ENCODE measurements at regions not wholly inside any gene's neighbourhood (a gene's known extent, or its start where the extent isn't known, plus 50 kb on each side); places are given as distances from the start of the nearest gene placed in this dataset.

DNA sequence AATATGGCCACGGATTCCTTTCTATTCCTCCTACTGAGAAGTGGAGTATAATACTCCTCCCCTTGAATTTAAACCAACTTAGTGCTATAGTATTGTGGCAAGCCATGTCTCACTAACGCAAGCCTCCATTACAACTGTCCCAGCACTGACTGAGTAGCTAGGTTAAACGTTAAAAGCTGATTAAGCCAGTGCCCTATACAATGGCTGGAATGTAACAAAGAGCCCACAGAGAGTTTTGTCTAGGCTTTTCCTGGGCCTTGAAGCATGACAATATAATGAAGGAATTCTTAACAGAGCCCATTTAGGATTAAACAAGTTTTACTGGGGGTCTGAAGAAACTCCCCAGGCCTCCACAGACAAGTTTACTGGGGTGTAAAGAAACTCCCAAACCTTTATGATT is 254.5 kb upstream of the DACH1 start:
- no peak for DNase-seq
- H3K9me3 ChIP-seq (ENCODE audit: control insufficient read depth in 2 of 2, insufficient read depth in 1 of 2, low read depth in 1 of 2, low read length in 1 of 2) = no peaks in the 10 kb centered on the region
- H3K4me1 ChIP-seq (ENCODE audit: control insufficient read depth in 3 of 3, insufficient read depth in 2 of 3, low read depth in 1 of 3, low read length in 2 of 3) = no peaks in the 10 kb centered on the region
- no peak overlapping the region for H3K4me3 ChIP-seq (ENCODE audit: low read depth in 1 of 3, low read length in 3 of 3)
- no peak overlapping the region for H3K27ac ChIP-seq (ENCODE audit: low read depth in 1 of 3, low read length in 2 of 3)
- no peak for FAIRE-seq
- 62 to 80% (median 76%) methylated on average over 3 of the region's 3 CpGs for WGBS, 3 donors
- H3K36me3 ChIP-seq (ENCODE audit: control insufficient read depth in 3 of 3, insufficient read depth in 2 of 3, low read depth in 1 of 3, low read length in 3 of 3) = no peaks in the 10 kb centered on the region
- H3K27me3 ChIP-seq (ENCODE audit: control insufficient read depth in 3 of 3, insufficient read depth in 3 of 3, low read length in 3 of 3) = no peaks in the 10 kb centered on the region

DNA sequence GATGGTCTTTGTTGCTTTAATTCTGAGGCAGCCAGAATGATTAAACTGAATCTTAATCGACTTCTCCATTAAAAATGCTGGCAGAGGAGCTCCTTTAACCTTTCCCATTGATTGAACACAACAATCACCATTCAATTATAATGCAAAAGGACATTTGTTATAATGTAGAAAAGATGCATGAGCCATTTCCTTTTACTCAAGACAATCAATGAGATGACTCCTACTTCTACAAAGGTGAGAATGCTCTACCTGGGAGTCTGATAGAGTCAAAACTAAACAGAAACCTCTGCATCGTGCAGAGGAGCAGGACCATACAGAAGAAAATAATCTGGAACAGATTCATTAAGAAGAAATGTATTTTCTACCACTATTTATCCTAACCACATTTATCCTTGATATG is 253.6 kb upstream of the DACH1 start:
- Histone ChIP-seq H3K4me3 (ENCODE audit: low read depth in 1 of 3, low read length in 3 of 3) (no peak overlapping the region), H3K36me3 (ENCODE audit: control insufficient read depth in 3 of 3, insufficient read depth in 2 of 3, low read depth in 1 of 3, low read length in 3 of 3) (no peaks in the 10 kb centered on the region), H3K27ac (ENCODE audit: low read depth in 1 of 3, low read length in 2 of 3) (no peak overlapping the region), H3K4me1 (ENCODE audit: control insufficient read depth in 3 of 3, insufficient read depth in 2 of 3, low read depth in 1 of 3, low read length in 2 of 3) (no peaks in the 10 kb centered on the region), H3K27me3 (ENCODE audit: control insufficient read depth in 3 of 3, insufficient read depth in 3 of 3, low read length in 3 of 3) (no peaks in the 10 kb centered on the region), H3K9me3 (ENCODE audit: control insufficient read depth in 2 of 2, insufficient read depth in 1 of 2, low read depth in 1 of 2, low read length in 1 of 2) (no peaks in the 10 kb centered on the region)
- FAIRE-seq (no peak), DNase-seq (no peak)
- WGBS, 3 donors = 55 to 70% (median 55%) methylated on average over 2 of the region's 2 CpGs

DNA sequence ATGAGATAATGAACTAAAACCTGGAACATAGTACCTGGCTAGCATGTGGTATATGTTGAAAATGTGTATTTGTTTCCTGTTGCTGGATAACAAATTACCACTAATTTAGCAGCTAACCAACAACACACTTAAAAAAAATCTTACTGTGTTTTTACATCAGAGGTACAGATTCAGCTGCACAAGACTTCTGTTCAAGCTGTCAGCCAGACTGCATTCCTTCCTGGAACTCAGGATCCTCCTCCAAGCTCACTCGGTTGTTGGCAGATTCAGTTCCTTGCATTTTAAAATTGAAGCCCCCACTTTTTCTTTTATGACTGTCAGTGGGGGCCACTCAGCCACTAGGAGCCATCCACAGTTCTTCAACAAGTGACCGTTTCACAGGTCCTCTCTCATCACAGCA is 246.9 kb upstream of the DACH1 start:
- Histone ChIP-seq H3K27ac (ENCODE audit: low read depth in 1 of 3, low read length in 2 of 3) (no peak overlapping the region), H3K27me3 (ENCODE audit: control insufficient read depth in 3 of 3, insufficient read depth in 3 of 3, low read length in 3 of 3) (no peaks in the 10 kb centered on the region), H3K36me3 (ENCODE audit: control insufficient read depth in 3 of 3, insufficient read depth in 2 of 3, low read depth in 1 of 3, low read length in 3 of 3) (no peaks in the 10 kb centered on the region), H3K4me1 (ENCODE audit: control insufficient read depth in 3 of 3, insufficient read depth in 2 of 3, low read depth in 1 of 3, low read length in 2 of 3) (no peaks in the 10 kb centered on the region), H3K4me3 (ENCODE audit: low read depth in 1 of 3, low read length in 3 of 3) (no peak overlapping the region), H3K9me3 (ENCODE audit: control insufficient read depth in 2 of 2, insufficient read depth in 1 of 2, low read depth in 1 of 2, low read length in 1 of 2) (no peaks in the 10 kb centered on the region)
- WGBS, 3 donors = 71 to 81% (median 77%) methylated on average over 2 of the region's 2 CpGs
- DNase-seq = no peak
- FAIRE-seq = no peak

DNA sequence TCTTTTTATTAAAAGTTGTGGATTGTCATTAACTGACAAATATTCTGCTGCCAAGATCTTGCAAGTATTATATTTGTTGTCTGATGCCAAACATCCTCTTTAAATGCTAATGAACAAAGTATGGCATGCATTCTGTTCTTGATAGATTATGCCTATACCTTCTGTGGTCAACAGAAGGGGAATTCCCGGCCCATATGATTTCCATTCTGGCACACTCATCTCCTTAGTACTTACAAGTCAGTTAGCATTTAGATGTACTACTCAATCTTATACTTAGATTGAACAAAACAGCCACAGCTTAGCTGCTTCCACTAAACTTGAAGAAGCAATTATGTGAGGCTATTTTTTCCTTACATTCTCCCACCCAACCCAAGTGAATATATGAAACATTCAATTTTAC is 246.1 kb upstream of the DACH1 start:
- Histone ChIP-seq H3K27me3 (ENCODE audit: control insufficient read depth in 3 of 3, insufficient read depth in 3 of 3, low read length in 3 of 3) (no peaks in the 10 kb centered on the region), H3K4me3 (ENCODE audit: low read depth in 1 of 3, low read length in 3 of 3) (no peak overlapping the region), H3K4me1 (ENCODE audit: control insufficient read depth in 3 of 3, insufficient read depth in 2 of 3, low read depth in 1 of 3, low read length in 2 of 3) (no peaks in the 10 kb centered on the region), H3K36me3 (ENCODE audit: control insufficient read depth in 3 of 3, insufficient read depth in 2 of 3, low read depth in 1 of 3, low read length in 3 of 3) (no peaks in the 10 kb centered on the region), H3K27ac (ENCODE audit: low read depth in 1 of 3, low read length in 2 of 3) (no peak overlapping the region), H3K9me3 (ENCODE audit: control insufficient read depth in 2 of 2, insufficient read depth in 1 of 2, low read depth in 1 of 2, low read length in 1 of 2) (no peaks in the 10 kb centered on the region)
- DNase-seq = no peak
- 73 to 78% (median 76%) methylated on average over 1 of the region's 1 CpG for WGBS, 3 donors
- FAIRE-seq = no peak

DNA sequence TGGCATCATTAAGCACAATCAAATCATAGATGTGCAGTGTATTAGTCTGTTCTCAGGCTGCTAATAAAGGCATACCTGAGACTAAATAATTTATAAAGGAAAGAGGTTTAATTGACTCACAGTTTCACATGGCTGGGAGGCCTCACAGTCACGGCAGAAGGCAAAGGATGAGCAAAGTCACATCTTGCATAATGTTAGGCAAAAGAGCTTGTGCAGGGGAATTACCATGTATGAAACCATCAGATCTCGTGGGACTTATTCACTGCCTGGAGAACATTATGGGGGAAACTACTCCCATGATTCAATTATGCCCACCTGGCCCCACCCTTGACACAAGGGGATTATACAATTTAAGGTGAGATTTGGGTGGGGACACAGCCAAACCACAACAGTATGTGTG is 245.2 kb upstream of the DACH1 start:
- no peaks in the 10 kb centered on the region for H3K9me3 ChIP-seq (ENCODE audit: control insufficient read depth in 2 of 2, insufficient read depth in 1 of 2, low read depth in 1 of 2, low read length in 1 of 2)
- no peaks in the 10 kb centered on the region for H3K27me3 ChIP-seq (ENCODE audit: control insufficient read depth in 3 of 3, insufficient read depth in 3 of 3, low read length in 3 of 3)
- DNase-seq (no peak), FAIRE-seq (no peak)
- H3K27ac ChIP-seq (ENCODE audit: low read depth in 1 of 3, low read length in 2 of 3) = no peak overlapping the region
- WGBS, 3 donors = 62 to 84% (median 72%) methylated on average over 2 of the region's 2 CpGs
- H3K4me3 ChIP-seq (ENCODE audit: low read depth in 1 of 3, low read length in 3 of 3) = no peak overlapping the region
- H3K36me3 ChIP-seq (ENCODE audit: control insufficient read depth in 3 of 3, insufficient read depth in 2 of 3, low read depth in 1 of 3, low read length in 3 of 3) = no peaks in the 10 kb centered on the region
- no peaks in the 10 kb centered on the region for H3K4me1 ChIP-seq (ENCODE audit: control insufficient read depth in 3 of 3, insufficient read depth in 2 of 3, low read depth in 1 of 3, low read length in 2 of 3)

DNA sequence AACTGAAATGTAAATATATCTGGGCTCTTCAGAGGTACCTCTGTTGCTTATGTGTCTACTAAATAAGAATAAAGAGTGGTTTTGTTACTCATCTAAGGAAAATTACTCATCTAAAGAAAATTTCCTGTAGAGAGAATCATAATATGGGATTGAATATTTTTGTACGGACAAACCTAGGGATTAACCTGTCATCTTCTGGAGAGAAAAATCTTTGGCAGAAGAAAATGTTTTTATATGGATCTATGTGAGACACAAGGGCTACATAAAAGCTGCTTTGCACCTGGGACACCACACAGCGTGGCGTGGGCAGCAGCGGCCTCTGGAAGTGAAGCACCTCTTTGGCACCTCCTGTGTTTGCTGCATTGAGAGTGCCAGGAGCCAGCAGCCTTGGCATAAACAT is 242.9 kb upstream of the DACH1 start:
- no peak overlapping the region for H3K27ac ChIP-seq (ENCODE audit: low read depth in 1 of 3, low read length in 2 of 3)
- no peaks in the 10 kb centered on the region for H3K4me1 ChIP-seq (ENCODE audit: control insufficient read depth in 3 of 3, insufficient read depth in 2 of 3, low read depth in 1 of 3, low read length in 2 of 3)
- no peaks in the 10 kb centered on the region for H3K27me3 ChIP-seq (ENCODE audit: control insufficient read depth in 3 of 3, insufficient read depth in 3 of 3, low read length in 3 of 3)
- H3K4me3 ChIP-seq (ENCODE audit: low read depth in 1 of 3, low read length in 3 of 3) = no peak overlapping the region
- FAIRE-seq (no peak), DNase-seq (no peak)
- H3K9me3 ChIP-seq (ENCODE audit: control insufficient read depth in 2 of 2, insufficient read depth in 1 of 2, low read depth in 1 of 2, low read length in 1 of 2) = peaks cover 0 to 2% of the 10 kb centered on the region in 2 donors
- 88 to 91% (median 90%) methylated on average over 4 of the region's 4 CpGs for WGBS, 3 donors
- H3K36me3 ChIP-seq (ENCODE audit: control insufficient read depth in 3 of 3, insufficient read depth in 2 of 3, low read depth in 1 of 3, low read length in 3 of 3) = no peaks in the 10 kb centered on the region

DNA sequence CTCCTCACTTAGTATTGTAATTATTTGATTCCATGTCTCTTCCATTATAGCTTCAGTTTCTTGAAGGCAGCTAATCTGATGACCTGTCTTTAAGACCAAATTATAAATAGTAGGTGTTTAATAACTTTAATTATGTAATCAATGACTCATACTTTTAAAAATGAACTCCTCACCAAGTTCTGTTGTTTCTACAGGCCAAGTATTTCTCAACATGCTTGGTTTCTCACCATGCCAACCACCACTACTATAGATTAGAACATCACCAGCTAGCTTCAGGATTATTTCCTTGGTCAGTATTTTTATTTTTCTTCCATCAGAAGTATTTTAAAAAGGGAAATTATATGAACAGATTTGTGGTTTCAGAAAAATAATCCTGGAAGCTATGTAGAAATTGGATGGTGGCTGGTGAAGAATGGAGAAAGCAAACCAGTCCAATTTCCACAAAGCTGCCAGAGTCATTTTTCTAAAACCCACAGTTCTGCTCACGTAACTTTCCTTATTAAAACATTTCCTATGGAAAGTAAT is 237.7 kb upstream of the DACH1 start:
- H3K27ac ChIP-seq (ENCODE audit: low read depth in 1 of 3, low read length in 2 of 3) = no peak overlapping the region
- DNase-seq (no peak), FAIRE-seq (no peak)
- H3K4me3 ChIP-seq (ENCODE audit: low read depth in 1 of 3, low read length in 3 of 3) = no peak overlapping the region
- WGBS, 3 donors = 45 to 73% (median 58%) methylated on average over 1 of the region's 1 CpG
- no peaks in the 10 kb centered on the region for H3K4me1 ChIP-seq (ENCODE audit: control insufficient read depth in 3 of 3, insufficient read depth in 2 of 3, low read depth in 1 of 3, low read length in 2 of 3)
- peaks cover 0 to 2% of the 10 kb centered on the region in 2 donors for H3K9me3 ChIP-seq (ENCODE audit: control insufficient read depth in 2 of 2, insufficient read depth in 1 of 2, low read depth in 1 of 2, low read length in 1 of 2)
- H3K36me3 ChIP-seq (ENCODE audit: control insufficient read depth in 3 of 3, insufficient read depth in 2 of 3, low read depth in 1 of 3, low read length in 3 of 3) = no peaks in the 10 kb centered on the region
- H3K27me3 ChIP-seq (ENCODE audit: control insufficient read depth in 3 of 3, insufficient read depth in 3 of 3, low read length in 3 of 3) = no peaks in the 10 kb centered on the region

DNA sequence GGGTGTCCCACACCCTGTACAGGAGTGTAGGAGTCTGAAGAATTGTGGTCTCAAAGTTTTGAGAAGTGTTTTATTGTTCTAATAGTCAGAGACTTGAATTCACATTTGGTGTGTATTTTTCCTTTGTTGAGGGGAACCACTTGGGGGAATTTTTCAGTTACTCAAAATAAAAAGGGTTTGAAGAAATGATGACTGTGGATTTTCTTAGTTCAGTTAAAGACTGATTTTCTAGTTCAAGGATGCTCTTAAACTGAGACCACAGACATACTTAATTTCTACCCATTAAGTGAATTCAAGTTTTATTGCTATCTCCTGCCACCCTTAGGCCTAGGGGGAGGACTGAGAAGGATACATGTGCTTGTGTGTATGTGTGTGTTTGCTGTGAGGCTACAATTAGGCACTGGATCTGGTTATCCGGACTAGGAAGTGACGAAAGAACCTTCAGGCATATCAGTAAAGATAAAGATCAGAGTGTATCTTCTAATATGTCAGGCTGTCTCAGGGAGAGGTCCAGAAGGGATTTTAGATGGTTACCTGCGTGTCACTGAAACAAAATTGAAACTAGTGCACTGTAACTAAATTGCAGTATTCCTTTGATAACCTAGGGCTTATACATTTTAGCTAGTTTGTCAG is 234.9 kb upstream of the DACH1 start:
- Histone ChIP-seq H3K27ac (ENCODE audit: low read depth in 1 of 3, low read length in 2 of 3) (no peak overlapping the region), H3K9me3 (ENCODE audit: control insufficient read depth in 2 of 2, insufficient read depth in 1 of 2, low read depth in 1 of 2, low read length in 1 of 2) (peaks cover 0 to 2% of the 10 kb centered on the region in 2 donors), H3K36me3 (ENCODE audit: control insufficient read depth in 3 of 3, insufficient read depth in 2 of 3, low read depth in 1 of 3, low read length in 3 of 3) (no peaks in the 10 kb centered on the region), H3K4me1 (ENCODE audit: control insufficient read depth in 3 of 3, insufficient read depth in 2 of 3, low read depth in 1 of 3, low read length in 2 of 3) (no peaks in the 10 kb centered on the region), H3K4me3 (ENCODE audit: low read depth in 1 of 3, low read length in 3 of 3) (no peak overlapping the region), H3K27me3 (ENCODE audit: control insufficient read depth in 3 of 3, insufficient read depth in 3 of 3, low read length in 3 of 3) (no peaks in the 10 kb centered on the region)
- DNase-seq (no peak), FAIRE-seq (no peak)
- 49 to 79% (median 70%) methylated on average over 3 of the region's 3 CpGs for WGBS, 3 donors

DNA sequence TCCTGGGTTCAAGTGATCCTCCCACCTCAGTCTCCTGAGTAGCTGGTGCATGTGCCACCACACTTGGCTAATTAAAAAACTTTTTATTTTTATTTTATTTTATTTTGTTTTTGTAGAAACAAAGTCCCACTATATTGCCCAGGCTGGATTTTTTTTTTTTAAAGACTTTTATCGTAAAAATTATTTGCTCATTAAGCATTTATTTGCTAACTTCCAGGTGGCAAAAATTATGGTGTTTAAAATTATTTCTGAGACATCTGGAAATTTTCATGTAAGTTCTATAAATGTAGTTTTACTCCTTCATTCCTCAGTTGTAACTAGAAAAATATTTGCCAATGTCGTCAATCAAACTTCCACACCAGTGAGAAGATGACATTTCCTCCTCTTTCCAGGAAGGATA is 233.3 kb upstream of the DACH1 start:
- Histone ChIP-seq H3K4me1 (ENCODE audit: control insufficient read depth in 3 of 3, insufficient read depth in 2 of 3, low read depth in 1 of 3, low read length in 2 of 3) (no peaks in the 10 kb centered on the region), H3K27me3 (ENCODE audit: control insufficient read depth in 3 of 3, insufficient read depth in 3 of 3, low read length in 3 of 3) (no peaks in the 10 kb centered on the region), H3K36me3 (ENCODE audit: control insufficient read depth in 3 of 3, insufficient read depth in 2 of 3, low read depth in 1 of 3, low read length in 3 of 3) (no peaks in the 10 kb centered on the region), H3K9me3 (ENCODE audit: control insufficient read depth in 2 of 2, insufficient read depth in 1 of 2, low read depth in 1 of 2, low read length in 1 of 2) (peaks cover 0 to 2% of the 10 kb centered on the region in 2 donors), H3K4me3 (ENCODE audit: low read depth in 1 of 3, low read length in 3 of 3) (no peak overlapping the region), H3K27ac (ENCODE audit: low read depth in 1 of 3, low read length in 2 of 3) (no peak overlapping the region)
- 44 to 72% (median 44%) methylated on average over 2 of the region's 2 CpGs for WGBS, 3 donors
- FAIRE-seq (no peak), DNase-seq (no peak)

All from small intestine (tissue), 7 donors.